CD4-positive, alpha-beta T cell treated with Interleukin-15 for 4 hours (primary cell): ENCODE measurements at regions not wholly inside any gene's neighbourhood (a gene's known extent, or its start where the extent isn't known, plus 50 kb on each side); places are given as distances from the start of the nearest gene placed in this dataset.

Source experiments
- DNase-seq: peaks from one replicate; pipeline ENCODE4 v3.0.0-alpha.2; 2020; ENCODE audit warnings: low spot score

DNA sequence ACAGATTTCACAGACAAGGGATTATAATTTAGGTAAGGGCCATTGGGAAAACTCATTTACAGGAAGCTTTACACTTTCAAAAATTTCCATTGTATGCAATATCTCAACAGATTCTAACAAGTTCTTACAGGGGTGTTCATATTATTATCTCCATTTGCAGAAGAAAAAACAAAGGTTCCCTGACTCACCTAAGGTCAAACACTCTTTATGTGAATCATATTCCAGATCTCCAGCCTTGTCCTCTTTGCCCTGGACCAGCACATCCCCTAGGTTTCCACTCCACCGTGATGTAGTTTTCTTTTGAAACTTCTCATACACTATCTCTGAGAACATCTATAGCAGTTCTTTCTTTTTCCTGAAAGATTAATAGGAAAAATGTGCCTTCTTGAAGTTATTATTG is 96.4 kb upstream of the HS3ST1 start:
- DNase-seq = no peak

DNA sequence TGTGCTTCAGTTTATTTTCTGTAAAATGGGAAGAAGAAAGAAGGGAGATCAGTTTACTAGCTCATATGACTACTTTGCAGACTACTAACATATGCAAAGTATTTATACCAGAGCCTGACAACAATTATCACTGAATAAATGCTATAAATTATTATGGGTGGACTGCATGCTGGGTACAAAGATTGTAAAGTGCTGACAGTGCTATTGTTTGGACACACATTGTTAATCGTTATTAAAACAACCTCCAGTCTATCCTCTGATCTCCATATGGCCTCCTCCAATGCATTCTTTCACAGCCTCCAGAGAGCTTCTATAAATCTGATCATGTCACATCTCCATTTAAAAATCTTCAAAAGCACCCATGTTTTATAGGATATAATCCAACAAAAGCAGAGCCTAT is 90.1 kb upstream of the HS3ST1 start:
- no peak for DNase-seq

DNA sequence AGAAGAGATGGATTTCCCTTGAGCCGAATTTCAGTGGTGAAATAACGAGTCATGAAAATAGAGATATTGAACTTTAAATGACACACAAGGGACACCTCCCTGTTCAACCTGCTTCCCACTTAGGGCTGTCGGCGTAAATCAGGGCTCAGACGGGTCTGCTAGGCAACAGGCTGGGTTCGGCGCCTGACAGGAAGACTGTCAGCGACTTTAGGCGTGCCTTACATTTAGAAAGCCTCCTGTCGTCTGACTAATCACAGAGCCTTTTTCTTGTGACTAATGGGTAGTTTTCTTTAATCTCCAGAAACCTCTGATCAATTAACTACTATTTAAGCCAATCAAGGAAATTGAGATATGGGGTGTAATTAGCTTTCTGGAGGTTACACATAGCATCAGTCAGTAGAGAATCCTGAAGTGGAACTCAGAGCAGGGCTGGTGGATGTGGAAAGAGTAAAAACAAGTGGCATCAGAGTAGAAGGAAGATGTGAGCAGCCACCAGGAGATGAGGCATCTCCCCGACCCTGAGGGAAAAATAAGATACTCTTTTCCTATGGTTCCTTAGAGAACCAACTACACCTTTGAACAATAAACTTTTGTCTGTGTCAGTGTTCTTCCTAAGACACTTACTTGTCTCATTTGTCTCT is 86.2 kb upstream of the HS3ST1 start:
- no peak for DNase-seq

DNA sequence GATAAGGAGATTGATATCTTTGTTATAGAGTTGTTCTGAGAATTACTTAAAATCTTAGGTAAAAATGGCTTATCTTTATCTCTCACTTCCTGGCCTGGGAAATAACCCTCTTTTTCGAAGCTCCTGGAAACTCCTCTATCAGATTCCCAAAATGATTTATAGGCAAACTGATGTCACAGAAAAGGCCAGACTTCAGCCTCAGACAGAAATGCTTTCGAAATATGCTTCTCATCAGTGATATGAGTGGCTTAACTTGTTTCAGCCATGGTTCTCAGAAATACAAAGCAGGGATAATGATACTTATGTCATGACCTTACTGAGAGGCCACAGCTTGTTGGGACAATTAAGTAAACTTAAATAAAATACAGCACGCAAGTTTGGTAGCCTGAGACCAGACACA is 85.3 kb upstream of the HS3ST1 start:
- DNase-seq = no peak

DNA sequence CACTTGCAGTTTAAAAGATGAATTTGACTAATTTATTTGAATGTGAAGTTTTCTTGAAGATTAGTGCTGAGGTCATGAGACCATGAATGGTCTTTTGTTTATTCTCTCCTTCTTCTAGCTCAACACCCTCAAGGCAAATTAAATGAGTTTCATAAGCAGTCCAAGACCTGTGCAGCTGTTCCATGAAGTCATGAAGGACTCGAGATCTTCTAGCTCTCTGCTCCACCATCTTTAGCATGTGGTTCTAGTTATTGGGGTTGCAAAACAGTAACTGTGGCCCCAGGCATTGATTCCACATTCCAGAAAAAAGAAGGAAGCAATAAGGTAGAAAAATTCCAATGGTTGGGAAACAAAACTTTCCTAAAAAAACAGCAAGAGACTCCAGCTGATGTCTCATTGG is 84.2 kb upstream of the HS3ST1 start:
- no peak for DNase-seq

DNA sequence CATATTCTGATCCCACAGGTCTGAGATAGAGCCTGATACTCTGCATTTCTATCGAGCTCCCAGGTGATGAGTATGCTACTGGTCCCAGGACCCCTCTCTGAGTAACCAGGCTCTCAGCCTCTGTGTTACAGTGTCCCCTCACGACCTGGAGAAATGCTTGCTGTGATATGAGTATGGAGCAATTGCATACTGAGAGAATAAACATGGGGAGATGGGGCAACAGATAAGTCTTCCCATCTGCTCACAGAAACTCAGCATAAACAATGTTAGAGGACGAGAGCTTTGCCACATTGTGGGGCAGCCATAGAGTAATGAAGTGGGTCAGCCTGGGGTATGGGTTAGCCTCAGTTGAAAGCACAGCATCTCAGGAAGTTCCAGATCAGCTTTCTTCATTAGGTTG is 82.6 kb upstream of the HS3ST1 start:
- no peak for DNase-seq

DNA sequence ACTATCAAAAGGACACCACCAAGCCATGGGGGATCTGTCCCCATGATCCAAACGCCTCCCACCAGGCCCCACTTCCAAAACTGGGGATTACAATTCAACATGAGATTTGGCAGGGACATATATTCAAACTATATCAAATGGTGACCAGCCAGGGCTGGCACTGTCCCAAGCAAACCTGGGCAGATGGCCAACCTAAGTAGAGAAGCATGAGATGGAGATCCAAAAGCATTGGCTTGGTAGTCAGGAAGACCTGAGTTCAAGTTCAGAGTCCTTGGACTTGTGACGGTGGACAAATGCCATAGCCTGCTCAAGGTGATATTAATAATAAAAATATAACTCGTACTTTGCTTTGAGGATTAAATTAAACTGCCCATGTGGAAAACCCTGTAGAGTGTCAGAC is 79.2 kb upstream of the HS3ST1 start:
- DNase-seq = no peak

DNA sequence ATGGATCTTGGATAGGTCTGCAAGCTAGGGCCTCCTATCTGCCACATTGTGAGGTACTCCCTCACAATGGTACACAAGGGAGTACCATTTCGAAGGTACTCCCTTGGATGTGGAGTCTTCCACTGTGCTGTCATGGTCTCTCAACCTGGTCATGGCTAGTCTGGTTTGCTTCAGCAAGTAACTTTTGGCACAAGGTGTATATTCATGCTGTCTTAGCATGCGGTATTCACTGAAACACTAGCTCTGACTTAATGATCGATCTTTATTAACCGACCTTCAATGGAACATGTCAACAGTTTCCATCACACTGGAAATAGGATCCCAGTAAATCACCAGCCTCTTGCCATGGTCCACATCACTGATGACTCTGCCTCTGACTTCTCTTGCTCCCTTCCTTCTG is 77.5 kb upstream of the HS3ST1 start:
- no peak for DNase-seq

DNA sequence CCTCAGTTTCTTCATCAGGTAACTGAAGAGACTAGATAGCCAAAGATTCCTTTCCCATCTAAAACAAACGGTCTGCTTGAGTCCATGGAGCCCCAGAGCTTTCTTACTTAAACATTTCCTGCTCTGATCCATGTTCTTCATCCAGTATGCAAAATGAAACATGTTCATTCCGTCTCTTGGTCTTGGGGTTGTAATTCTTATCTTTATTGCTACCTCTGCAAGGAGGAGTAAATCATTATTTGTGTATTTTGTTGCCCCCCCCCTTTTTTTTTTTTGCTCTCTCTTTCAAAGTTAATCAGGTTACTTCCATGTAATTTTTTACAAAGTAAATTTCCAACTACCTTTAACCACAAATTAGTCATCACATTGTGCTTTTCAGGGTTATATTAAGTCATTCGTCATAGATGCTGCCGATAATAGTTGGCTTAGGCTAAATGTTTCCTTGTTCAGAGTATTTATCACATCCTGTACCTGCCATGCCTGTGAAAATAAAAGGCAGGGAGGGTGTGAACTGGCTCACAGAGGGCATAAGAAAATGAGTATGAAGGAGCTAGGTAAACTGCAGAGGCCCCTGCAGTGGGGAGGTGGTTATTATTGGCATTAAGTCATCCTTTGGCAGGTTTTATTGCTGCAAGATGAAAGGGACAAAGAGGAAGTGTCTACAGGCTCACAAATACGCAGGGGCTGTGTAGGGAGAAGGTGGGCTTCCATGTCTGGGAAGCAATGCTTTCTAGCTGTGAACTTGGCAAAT is 76.7 kb upstream of the HS3ST1 start:
- DNase-seq = peak; percentile 28

DNA sequence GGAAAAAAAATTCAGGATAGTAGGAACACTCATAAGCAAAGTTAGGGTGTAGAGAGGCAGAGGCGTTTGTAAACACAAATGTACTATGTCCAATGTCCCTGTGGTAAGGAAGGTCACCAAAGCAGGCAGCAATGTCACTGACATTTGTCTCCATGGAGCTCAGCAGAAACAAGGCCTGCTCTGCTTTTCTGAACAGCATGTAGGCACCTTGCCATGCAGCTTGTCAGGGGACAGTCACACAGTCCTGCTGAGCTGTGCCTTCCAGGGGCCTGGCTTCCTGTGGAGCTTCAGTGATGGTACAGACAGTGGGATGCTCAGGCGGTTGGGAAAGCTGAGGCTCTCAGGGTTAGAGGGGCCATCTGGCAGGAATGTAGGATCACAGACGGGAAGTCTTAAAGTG is 74.5 kb upstream of the HS3ST1 start:
- no peak for DNase-seq

DNA sequence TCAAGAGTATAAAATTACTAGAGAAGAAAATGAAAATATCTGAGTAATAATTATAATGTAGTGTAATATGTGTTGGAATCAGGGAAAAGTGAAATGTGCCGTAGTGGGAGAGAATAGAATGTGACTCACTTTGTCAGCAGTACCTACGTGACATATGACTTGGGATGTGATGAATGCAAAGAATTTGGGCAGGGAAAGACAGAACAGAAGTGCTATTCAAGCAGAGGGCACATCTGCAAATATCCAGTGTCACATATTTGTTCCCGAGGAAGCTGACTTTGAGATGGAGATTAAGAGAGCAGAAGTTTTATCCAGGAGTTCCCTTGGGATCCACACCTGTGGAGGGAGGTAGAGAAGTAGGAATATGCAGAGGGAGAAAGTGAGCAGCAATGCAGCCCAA is 69.3 kb upstream of the HS3ST1 start:
- DNase-seq = no peak

DNA sequence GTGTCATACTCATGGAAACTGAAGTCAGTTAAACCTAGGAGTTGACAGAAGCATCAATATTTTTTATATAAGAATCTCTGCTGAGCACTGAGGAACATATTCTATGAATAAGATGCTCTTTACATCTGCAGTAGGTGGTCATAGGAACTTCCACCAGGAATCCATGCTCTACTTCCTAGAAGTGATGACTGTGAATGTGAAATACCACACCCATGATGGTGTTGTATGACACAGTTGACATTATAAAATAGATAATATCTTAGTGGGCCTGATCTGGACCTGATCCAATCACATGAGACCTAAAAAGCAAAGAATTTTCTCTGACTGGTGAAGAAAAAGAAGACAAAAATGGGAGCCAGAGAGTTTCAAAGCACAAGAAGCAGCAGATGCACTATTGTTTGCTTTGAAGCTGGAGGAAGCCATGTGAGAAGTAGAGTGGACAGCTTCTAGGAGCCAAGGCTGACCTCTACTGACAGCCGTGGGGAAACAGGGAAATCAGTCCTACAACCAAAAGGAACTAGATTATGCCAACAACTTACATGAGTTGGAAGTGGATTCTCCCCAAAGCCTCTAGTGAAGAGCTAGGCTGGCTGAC is 68.6 kb upstream of the HS3ST1 start:
- DNase-seq = no peak

DNA sequence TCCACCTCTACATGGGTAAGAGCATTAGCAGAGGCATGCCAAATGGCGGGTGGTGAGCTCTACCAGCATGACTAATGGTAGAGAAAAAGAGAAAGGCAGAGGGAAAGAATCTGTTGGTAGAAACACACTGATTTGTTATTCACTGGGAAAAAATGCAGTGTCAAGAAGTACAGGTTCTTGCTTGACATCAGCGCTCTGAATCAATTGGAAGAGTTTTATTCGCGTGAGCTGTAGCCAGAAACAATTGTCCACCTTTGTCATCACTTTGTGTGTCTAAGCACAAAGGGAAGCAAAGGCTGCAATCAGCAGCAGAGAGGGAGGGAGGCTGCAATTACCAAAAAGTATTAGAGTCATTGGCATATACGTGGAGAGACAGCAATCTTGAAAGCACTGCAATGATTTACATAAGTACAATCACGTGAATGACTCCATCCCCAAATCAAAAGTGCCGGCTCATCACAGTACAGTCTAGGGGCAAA is 67.7 kb upstream of the HS3ST1 start:
- no peak for DNase-seq

DNA sequence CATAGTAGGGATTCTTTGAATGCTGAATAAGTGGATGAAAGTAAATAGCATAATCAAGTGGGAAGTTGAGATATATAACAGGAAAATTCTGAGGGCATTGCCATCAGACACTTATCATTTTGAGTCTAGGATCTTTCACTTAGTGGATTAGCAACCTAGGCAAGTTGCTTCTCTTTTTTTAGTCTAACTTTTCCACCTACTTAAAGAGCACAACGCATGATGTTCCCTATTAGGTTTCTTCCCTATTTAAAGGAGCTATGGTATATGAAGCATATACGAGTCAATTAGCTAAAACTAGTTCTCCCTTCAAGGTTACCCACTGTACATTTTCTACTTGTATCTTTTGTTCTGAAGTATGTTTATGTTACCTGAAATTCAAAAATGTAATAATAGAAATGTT is 67.1 kb upstream of the HS3ST1 start:
- DNase-seq = no peak

DNA sequence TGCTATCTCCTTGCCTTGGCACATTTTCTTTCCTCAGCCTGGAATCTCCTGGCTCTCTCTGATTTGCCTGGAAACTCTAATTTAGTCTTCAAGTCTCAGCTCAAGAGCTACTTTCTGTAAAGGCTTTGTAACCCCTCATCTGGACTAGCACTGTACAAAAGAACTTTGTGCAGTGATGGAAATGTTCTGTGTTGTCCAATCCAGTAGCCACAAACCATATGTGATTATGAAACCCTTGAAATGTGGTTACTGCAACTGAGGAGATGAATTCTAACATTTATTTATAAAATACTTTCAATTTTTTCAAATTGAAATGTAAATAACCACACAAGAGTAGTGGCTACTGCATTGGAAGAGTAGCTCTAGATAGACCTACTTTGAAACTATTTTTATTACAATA is 66.6 kb upstream of the HS3ST1 start:
- DNase-seq = no peak

DNA sequence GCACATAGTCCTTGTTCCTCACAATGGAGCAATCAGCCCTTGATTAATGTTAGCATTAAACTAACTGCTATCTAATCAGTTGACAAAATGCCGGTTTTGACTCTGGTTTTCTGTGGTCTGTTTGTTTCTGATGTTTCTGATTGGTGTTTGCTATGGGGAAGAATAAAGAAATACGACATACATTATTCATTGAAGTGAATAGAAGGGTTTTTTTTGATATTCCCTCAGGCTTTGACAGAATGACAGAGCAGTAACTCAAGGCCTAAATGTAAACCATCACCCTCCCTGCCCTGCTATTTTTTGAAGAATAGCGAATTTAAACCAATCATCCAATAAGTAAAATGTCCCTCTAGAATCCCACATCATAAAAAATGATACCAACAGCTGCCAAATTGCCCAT is 65.5 kb upstream of the HS3ST1 start:
- DNase-seq = no peak

DNA sequence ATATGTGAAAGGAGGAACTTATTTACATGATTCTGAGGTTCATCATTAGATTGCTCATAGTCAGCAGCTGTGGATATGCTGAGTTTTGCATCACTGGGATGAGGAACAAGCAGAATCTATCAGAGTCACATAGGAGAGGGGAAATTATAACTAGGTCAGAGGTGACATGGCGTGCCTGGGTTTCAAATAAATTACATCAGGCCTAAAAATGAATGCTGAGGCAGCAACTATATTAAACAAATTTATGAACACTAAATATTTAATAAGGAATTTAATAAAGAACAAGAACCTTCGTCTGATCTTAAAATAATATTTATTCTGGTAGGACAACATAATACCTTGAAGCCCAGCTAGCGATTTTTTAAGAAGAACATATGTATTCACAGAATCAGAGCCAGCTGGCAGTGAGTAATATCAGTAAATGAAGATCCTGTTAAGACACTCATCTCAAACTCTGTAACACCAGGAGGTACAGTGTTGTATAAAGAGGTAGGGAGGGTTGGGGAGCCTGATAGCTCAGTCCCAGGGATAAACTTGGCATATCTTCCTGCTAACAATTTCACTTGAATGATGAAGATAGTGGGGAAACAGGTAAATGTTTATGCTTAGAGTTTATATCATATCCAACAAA is 60.9 kb upstream of the HS3ST1 start:
- DNase-seq = no peak

DNA sequence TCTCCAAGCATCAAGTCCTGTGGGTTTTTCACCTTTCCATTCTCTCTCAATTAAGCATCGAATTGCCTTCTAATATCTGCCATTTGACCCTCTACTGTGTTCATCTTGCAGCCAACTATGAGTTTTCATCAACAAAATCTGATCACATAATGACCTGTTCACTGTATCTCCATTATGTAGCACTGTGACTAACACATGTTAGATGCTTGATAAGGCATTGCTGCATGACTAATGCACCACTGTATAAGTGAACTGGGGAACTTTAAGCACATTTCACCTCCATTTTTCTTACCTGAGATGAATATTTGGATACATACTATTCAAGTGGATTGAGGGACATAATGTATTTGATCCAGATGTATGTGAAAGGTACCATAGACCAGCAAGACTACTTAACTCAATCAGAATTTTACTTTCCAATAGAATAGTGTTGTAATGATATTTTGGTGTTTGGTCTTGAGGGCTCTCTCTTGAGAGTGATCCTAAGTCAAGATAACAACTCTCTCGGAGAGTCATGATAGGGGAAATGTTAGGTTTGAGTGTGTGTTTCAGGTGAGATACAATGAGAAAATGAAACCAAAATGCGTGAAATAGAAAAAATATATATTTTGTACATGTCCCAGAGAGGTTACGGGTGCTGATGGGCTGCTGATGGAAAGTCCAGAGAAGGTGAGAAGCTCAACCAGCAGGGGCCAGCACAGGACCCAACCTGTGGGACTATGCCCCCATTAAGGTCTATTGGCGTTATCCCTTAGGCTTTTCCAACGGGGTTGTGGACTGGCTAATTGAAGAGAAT is 60.2 kb upstream of the HS3ST1 start:
- no peak for DNase-seq

DNA sequence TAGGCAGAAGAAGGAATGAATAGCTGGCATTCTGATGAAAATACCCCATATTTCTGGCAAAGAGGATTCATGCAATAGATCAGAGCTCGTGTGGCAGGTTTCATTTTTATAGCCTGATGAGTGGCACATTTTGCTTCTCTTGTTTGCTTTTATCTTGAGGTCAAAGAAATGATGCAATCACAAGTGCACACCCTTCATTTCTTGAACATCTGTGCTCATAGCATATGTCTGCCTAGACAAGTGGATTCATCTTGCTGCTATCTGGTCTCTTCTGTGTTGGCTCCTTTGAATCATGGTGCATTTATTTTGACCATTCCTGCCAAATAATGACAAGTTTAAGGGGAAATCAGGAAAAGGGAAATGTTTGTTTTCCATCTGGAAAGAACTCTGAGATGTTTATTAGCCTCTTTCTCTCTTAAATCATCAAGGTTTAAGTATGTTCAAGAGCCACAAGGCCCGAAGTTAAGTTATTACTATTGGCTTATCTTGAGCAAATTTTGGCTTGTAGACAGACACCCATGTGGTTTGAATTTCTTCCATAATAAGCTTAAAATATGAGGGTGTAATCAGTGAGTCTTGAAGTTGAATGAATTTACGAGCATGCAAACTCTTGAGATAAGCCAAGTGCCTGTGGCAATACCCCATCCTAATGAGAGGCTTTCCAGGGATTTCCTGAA is 59.3 kb upstream of the HS3ST1 start:
- no peak for DNase-seq

DNA sequence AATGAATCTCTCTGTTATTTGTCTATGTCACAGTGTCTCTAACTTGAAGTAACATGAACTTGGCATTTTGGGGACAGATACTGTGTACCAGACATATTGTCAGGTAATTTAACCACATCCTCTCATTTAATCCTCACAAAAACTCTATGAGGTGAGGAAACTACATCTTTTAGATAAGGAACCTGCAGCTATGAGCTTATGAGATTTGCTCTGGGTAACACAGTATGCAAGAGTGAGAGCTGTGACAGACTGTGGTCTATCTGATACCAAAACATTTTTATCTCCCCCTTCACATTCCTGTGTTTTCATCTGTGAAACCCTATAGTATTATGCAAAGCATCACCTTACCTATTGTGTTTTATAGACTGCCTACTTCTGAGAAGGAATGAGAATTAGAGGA is 58.4 kb upstream of the HS3ST1 start:
- no peak for DNase-seq

DNA sequence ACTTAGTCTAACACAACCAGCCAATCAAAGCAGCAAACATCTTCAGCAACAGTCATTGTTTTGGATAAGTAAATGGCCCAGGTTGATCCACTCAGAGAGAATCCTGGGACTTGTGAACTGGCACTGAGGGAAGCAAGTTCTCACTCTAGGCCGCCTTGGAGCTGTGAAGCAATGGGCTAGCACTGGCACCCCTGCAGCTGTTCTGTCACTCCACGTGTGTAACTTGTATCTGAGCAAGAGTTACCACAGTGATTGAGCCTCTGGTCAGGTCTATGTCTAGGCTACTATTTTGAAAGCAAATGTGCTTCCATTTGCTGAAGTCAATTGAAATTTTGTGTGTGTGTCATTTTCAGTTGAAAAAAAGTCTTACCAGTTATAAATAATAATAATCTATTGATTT is 57.2 kb upstream of the HS3ST1 start:
- no peak for DNase-seq

DNA sequence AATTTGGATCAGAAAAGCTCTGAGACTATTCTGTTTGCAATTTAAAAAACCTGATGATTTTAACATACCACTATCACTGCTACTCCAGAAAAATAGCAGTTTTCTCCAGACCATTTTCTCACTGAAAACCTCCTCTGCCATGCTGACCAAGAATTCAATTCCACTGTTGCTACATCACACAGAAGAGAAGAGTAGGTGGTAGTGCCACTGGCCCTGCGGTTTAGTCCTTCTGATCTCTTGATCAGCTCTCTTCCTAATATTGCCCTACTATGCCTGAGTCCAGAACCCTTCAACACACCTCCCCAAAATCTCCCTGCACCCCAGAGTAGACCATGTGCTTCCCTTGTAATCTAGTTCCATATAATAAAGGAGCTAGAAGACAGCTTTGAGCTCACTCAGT is 55.8 kb upstream of the HS3ST1 start:
- no peak for DNase-seq
